ENCODE measurements at regions not wholly inside any gene's neighbourhood (a gene's known extent, or its start where the extent isn't known, plus 50 kb on each side); places are given as distances from the start of the nearest gene placed in this dataset.

DNA sequence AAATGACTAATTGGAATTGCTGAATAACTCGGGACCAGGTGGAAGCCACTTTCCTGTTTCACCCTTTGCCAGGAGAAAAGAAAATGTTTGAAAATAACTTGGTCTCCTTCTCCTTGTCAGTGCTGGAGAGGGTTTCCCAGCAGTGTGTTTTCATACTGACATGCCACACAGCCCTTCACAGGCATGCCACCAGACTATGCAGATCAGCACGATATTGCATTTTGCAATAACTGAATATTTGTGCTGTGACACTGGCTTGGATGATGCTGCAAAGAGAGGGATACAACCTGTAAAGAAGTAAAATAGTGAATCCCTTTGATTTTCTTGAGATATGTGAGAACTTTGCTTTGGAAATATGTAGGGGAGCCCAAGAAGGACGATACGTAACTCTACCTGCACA is 200.0 kb upstream of the NAV2 start:
- Histone ChIP-seq H3K36me3 (ENCODE audit: control insufficient read depth, insufficient read depth, low read length) (no peaks in the 10 kb centered on the region), H3K9me3 (ENCODE audit: control insufficient read depth, low read length) (no peaks in the 10 kb centered on the region), H3K27me3 (replicated peaks; ENCODE audit: control insufficient read depth, insufficient read depth, low read length, poor library complexity, severe bottlenecking) (no peaks in the 10 kb centered on the region), H3K4me3 (ENCODE audit: insufficient read depth, low read depth, low read length, poor library complexity, severe bottlenecking) (no peak overlapping the region), H3K4me1 (ENCODE audit: control insufficient read depth, insufficient read depth, low read length, poor library complexity, severe bottlenecking) (no peaks in the 10 kb centered on the region), H3K27ac (ENCODE audit: insufficient read depth, low read length, poor library complexity, severe bottlenecking) (no peak overlapping the region)
- no peak for DNase-seq

DNA sequence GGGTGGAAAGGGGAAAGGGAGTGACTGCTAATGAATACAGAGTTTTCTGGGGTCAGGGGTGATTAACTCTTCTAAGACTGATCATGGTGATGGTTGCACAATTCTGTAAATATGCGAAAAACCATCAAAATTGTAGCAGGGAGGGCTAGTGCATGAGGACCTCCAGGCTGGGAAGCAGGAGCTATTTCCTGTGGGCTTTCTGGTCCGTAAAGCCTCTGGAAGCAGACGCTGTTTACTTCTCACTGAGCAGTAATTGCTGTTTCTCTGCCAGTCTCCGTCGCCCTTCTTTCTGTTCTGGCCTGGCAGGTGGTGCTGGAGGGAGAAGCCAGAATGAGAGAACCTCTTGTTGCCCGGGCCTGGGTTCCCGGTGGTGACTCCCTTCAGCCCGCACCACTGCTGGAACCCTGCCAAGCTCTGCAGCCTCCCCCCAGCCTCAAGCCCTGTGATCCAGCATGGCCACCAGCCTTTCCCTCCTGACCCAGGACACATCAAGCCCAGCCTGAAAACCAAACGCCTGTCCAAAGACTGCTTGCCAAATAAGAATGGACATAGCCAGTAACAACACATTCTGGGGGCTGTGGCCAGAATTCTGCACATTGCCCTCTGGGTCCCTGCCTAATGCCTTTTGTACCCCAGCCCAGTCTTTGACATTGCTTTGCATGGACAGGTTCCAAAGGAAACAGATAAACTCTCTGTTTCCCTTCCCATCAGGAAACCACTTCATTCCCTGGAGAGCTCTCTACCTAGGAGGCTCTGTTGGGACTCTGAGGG is 201.0 kb upstream of the NAV2 start:
- no peaks in the 10 kb centered on the region for H3K27me3 ChIP-seq (replicated peaks; ENCODE audit: control insufficient read depth, insufficient read depth, low read length, poor library complexity, severe bottlenecking)
- DNase-seq = no peak
- no peak overlapping the region for H3K27ac ChIP-seq (ENCODE audit: insufficient read depth, low read length, poor library complexity, severe bottlenecking)
- no peaks in the 10 kb centered on the region for H3K36me3 ChIP-seq (ENCODE audit: control insufficient read depth, insufficient read depth, low read length)
- no peak overlapping the region for H3K4me3 ChIP-seq (ENCODE audit: insufficient read depth, low read depth, low read length, poor library complexity, severe bottlenecking)
- no peaks in the 10 kb centered on the region for H3K4me1 ChIP-seq (ENCODE audit: control insufficient read depth, insufficient read depth, low read length, poor library complexity, severe bottlenecking)
- H3K9me3 ChIP-seq (ENCODE audit: control insufficient read depth, low read length) = no peaks in the 10 kb centered on the region

DNA sequence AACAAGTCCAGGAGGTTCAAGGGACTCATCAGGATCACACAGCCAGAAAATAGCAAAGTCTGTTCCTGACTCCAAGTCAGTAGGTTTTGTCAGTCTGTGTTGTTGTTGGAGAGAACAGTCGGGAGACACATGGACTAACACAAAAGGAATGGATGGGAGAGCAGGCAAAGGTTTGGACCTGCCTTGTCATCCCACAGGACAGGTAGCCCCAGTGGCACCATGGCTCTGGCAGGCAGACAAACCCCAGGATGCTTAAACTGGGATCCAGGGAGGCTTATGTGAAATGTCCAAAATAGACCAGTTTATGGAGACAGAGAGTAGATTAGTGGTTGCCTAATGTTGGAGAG is 201.6 kb upstream of the NAV2 start:
- Histone ChIP-seq H3K36me3 (ENCODE audit: control insufficient read depth, insufficient read depth, low read length) (no peaks in the 10 kb centered on the region), H3K27ac (ENCODE audit: insufficient read depth, low read length, poor library complexity, severe bottlenecking) (no peak overlapping the region), H3K4me1 (ENCODE audit: control insufficient read depth, insufficient read depth, low read length, poor library complexity, severe bottlenecking) (no peaks in the 10 kb centered on the region), H3K4me3 (ENCODE audit: insufficient read depth, low read depth, low read length, poor library complexity, severe bottlenecking) (no peak overlapping the region), H3K9me3 (ENCODE audit: control insufficient read depth, low read length) (no peaks in the 10 kb centered on the region), H3K27me3 (replicated peaks; ENCODE audit: control insufficient read depth, insufficient read depth, low read length, poor library complexity, severe bottlenecking) (no peaks in the 10 kb centered on the region)
- no peak for DNase-seq

DNA sequence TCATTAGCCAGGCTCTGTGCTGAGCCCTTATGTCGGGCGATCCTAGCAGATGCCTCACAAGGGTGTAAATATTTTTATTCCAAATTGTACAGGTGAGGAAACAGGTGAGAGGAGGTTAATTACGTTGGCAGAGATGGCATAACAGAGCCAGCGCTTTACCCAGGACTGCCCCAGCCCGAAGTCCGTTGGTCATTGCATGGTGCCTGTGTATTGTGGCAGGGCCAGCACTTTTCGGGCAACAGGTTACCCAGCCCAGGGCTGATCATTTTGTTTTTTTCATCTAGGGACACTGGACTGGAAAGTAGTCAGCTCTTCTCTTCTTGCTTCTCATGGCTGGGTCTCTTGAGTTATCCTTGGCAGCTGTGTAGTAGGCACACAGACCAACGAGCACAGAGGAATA is 202.2 kb upstream of the NAV2 start:
- Histone ChIP-seq H3K9me3 (ENCODE audit: control insufficient read depth, low read length) (no peaks in the 10 kb centered on the region), H3K36me3 (ENCODE audit: control insufficient read depth, insufficient read depth, low read length) (no peaks in the 10 kb centered on the region), H3K27ac (ENCODE audit: insufficient read depth, low read length, poor library complexity, severe bottlenecking) (no peak overlapping the region), H3K4me1 (ENCODE audit: control insufficient read depth, insufficient read depth, low read length, poor library complexity, severe bottlenecking) (no peaks in the 10 kb centered on the region), H3K27me3 (replicated peaks; ENCODE audit: control insufficient read depth, insufficient read depth, low read length, poor library complexity, severe bottlenecking) (no peaks in the 10 kb centered on the region), H3K4me3 (ENCODE audit: insufficient read depth, low read depth, low read length, poor library complexity, severe bottlenecking) (no peak overlapping the region)
- DNase-seq = no peak

DNA sequence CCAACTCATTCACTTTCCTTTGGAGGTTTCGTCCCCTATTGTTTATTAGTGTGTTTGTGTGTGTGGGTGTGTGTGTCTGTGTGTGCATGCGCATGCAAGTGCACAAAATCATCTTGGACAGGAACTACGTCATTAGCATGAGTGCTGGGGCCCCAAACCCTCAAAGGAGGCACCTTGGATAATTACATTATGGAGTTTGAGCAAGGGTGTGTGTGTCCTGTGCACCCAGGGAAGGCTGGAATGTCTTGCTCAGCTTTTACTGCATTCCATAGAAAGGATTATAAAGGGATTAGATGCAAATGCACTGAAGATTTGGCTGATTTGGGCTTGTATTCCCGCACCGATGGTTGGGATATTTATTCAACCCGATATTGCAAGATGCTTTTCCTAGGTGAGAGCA is 203.4 kb upstream of the NAV2 start:
- Histone ChIP-seq H3K4me1 (ENCODE audit: control insufficient read depth, insufficient read depth, low read length, poor library complexity, severe bottlenecking) (no peaks in the 10 kb centered on the region), H3K4me3 (ENCODE audit: insufficient read depth, low read depth, low read length, poor library complexity, severe bottlenecking) (no peak overlapping the region), H3K36me3 (ENCODE audit: control insufficient read depth, insufficient read depth, low read length) (no peaks in the 10 kb centered on the region), H3K27me3 (replicated peaks; ENCODE audit: control insufficient read depth, insufficient read depth, low read length, poor library complexity, severe bottlenecking) (no peaks in the 10 kb centered on the region), H3K9me3 (ENCODE audit: control insufficient read depth, low read length) (no peaks in the 10 kb centered on the region), H3K27ac (ENCODE audit: insufficient read depth, low read length, poor library complexity, severe bottlenecking) (no peak overlapping the region)
- no peak for DNase-seq

DNA sequence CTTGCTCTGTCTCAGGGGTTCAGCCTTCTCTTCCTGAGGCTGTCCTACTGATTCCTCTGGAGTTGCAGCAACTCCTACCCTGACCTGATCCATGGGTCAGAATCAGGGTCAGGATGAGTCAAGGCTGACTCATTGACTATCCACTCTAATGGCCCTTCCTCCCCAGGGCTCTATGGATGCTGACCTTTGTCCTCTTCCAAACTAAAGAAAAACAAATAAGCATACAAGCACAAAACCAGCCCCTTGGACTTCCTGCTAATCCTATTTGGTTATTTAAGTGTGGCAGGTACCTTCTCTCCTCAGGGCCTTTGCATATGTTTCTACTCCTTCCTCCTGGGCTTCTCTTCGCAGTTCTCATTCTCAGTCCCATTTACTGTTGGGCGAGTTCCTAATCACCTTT is 204.5 kb upstream of the NAV2 start:
- DNase-seq = no peak
- H3K9me3 ChIP-seq (ENCODE audit: control insufficient read depth, low read length) = no peaks in the 10 kb centered on the region

DNA sequence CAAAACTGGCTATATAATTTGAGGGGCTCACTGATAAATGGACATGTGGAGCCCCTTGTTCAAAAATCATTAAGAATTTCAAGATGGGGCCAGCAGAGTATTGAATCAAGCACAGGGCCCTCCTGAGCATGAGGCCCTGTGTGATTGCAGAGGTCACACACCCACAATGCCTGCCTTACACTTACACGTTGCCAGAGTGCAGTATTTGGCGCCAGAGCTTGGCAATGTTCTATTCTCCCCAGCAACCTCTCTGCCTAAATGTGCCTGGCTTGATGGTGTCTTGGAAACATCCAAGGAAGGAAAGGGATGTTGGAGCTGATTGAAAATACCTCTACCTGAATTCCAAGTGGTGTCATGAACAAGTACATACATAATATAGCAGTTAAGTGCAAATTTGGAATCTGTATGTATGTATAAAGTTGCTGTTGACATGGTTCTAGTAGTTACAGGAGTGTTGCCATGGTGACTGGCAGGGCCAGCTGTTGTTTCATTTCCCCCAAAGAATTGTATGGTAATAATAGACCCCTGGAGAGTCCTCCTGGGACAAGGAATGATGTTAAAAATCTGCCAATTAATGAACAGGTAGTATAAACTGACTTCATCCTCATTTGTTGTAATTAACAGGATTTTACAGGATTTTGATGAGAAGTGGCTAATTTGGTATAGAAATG is 205.7 kb upstream of the NAV2 start:
- no peak overlapping the region for H3K4me3 ChIP-seq (ENCODE audit: insufficient read depth, low read depth, low read length, poor library complexity, severe bottlenecking)
- H3K27me3 ChIP-seq (replicated peaks; ENCODE audit: control insufficient read depth, insufficient read depth, low read length, poor library complexity, severe bottlenecking) = no peaks in the 10 kb centered on the region
- no peaks in the 10 kb centered on the region for H3K9me3 ChIP-seq (ENCODE audit: control insufficient read depth, low read length)
- DNase-seq = no peak
- H3K4me1 ChIP-seq (ENCODE audit: control insufficient read depth, insufficient read depth, low read length, poor library complexity, severe bottlenecking) = no peaks in the 10 kb centered on the region
- H3K27ac ChIP-seq (ENCODE audit: insufficient read depth, low read length, poor library complexity, severe bottlenecking) = no peak overlapping the region
- no peaks in the 10 kb centered on the region for H3K36me3 ChIP-seq (ENCODE audit: control insufficient read depth, insufficient read depth, low read length)

More for the DNA sequence above, 204.5 kb upstream of the NAV2 start:
- no peak overlapping the region for H3K4me3 ChIP-seq (ENCODE audit: insufficient read depth, low read depth, low read length, poor library complexity, severe bottlenecking)
- H3K27me3 ChIP-seq (replicated peaks; ENCODE audit: control insufficient read depth, insufficient read depth, low read length, poor library complexity, severe bottlenecking) = no peaks in the 10 kb centered on the region
- H3K36me3 ChIP-seq (ENCODE audit: control insufficient read depth, insufficient read depth, low read length) = no peaks in the 10 kb centered on the region
- no peaks in the 10 kb centered on the region for H3K4me1 ChIP-seq (ENCODE audit: control insufficient read depth, insufficient read depth, low read length, poor library complexity, severe bottlenecking)
- no peak overlapping the region for H3K27ac ChIP-seq (ENCODE audit: insufficient read depth, low read length, poor library complexity, severe bottlenecking)

DNA sequence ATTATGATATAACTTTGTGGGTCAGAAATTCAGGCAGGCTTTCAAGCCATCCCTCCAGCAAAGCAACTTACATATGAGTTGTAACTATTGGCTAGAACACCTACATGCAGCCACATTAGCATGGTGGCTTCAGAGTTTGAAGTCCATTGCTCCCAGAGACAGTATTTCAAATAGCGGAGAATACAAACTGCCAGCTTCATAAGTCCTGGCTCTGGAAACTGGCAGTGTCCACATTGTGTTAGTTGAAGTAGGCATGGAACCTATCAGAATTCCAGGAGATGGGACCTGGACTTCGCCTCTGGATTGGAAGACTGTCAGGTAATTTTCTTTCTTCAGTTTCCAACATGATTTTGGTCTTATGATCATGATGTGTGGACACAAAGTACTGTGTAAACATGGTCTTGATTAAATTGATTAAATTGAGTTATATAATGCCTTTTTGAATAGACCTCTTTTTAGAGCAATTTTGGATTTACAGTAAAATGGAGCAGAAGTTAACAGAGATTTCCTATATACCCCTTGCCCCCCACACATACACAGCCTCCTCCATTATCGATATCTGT is 209.9 kb upstream of the NAV2 start:
- Histone ChIP-seq H3K36me3 (ENCODE audit: control insufficient read depth, insufficient read depth, low read length) (no peaks in the 10 kb centered on the region), H3K4me1 (ENCODE audit: control insufficient read depth, insufficient read depth, low read length, poor library complexity, severe bottlenecking) (no peaks in the 10 kb centered on the region), H3K27me3 (replicated peaks; ENCODE audit: control insufficient read depth, insufficient read depth, low read length, poor library complexity, severe bottlenecking) (no peaks in the 10 kb centered on the region), H3K9me3 (ENCODE audit: control insufficient read depth, low read length) (no peaks in the 10 kb centered on the region), H3K4me3 (ENCODE audit: insufficient read depth, low read depth, low read length, poor library complexity, severe bottlenecking) (no peak overlapping the region), H3K27ac (ENCODE audit: insufficient read depth, low read length, poor library complexity, severe bottlenecking) (no peak overlapping the region)
- DNase-seq = no peak

DNA sequence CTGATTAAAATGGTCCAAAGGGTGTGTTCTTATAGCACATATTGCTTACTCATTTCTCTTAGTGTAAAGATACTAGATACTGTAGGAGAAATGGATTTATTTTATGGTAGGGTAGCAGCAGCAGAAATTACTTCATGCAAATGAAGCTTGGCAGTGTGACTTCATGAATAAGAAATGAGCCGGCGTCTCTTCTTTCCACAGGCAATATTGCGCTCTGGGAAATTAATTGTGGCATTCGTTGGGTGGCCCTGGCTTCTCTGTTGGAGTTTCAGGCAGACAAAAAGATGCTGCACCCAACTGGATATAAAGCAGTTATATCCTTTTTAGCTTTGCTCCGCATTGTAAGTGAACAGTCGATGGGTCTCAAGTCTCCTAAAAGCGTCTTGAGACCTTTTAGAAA is 211.0 kb upstream of the NAV2 start:
- no peaks in the 10 kb centered on the region for H3K36me3 ChIP-seq (ENCODE audit: control insufficient read depth, insufficient read depth, low read length)
- H3K27me3 ChIP-seq (replicated peaks; ENCODE audit: control insufficient read depth, insufficient read depth, low read length, poor library complexity, severe bottlenecking) = no peaks in the 10 kb centered on the region
- H3K4me1 ChIP-seq (ENCODE audit: control insufficient read depth, insufficient read depth, low read length, poor library complexity, severe bottlenecking) = no peaks in the 10 kb centered on the region
- H3K27ac ChIP-seq (ENCODE audit: insufficient read depth, low read length, poor library complexity, severe bottlenecking) = no peak overlapping the region
- H3K4me3 ChIP-seq (ENCODE audit: insufficient read depth, low read depth, low read length, poor library complexity, severe bottlenecking) = no peak overlapping the region
- DNase-seq = no peak
- no peaks in the 10 kb centered on the region for H3K9me3 ChIP-seq (ENCODE audit: control insufficient read depth, low read length)

DNA sequence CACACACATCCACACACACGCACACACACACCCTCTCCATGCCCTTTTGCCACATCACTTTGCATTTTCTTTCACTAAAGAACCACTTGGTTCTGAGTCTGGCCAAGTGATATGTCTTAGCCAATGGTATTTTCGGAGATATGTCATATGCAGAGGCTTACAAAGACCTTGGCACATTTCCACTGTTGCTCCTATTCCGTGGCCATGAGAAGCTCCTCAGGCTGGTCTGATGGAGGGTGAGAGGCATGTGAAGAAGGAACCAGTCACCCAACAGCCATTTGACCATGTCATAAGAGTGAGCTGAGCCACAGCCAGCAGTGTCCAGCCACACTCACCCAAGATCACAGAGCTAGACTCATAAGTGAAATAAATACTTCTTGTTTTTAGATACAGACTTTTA is 212.6 kb upstream of the NAV2 start:
- DNase-seq = no peak

More for the DNA sequence above, 212.6 kb upstream of the NAV2 start:
- Histone ChIP-seq H3K36me3 (ENCODE audit: control insufficient read depth, insufficient read depth, low read length) (no peaks in the 10 kb centered on the region), H3K27ac (ENCODE audit: insufficient read depth, low read length, poor library complexity, severe bottlenecking) (no peak overlapping the region), H3K27me3 (replicated peaks; ENCODE audit: control insufficient read depth, insufficient read depth, low read length, poor library complexity, severe bottlenecking) (no peaks in the 10 kb centered on the region), H3K9me3 (ENCODE audit: control insufficient read depth, low read length) (no peaks in the 10 kb centered on the region), H3K4me1 (ENCODE audit: control insufficient read depth, insufficient read depth, low read length, poor library complexity, severe bottlenecking) (no peaks in the 10 kb centered on the region), H3K4me3 (ENCODE audit: insufficient read depth, low read depth, low read length, poor library complexity, severe bottlenecking) (no peak overlapping the region)
